NCI-H2107 treated with DMSO at 0.1 percent for 48 hours (cell line): ENCODE measurements at regions not wholly inside any gene's neighbourhood (a gene's known extent, or its start where the extent isn't known, plus 50 kb on each side); places are given as distances from the start of the nearest gene placed in this dataset.

Experiments used
- DNase-seq: peaks from one replicate; lab custom pipeline; 2025; ENCODE audit not compliant: unreplicated experiment; lab: John Stamatoyannopoulos, UW

DNA sequence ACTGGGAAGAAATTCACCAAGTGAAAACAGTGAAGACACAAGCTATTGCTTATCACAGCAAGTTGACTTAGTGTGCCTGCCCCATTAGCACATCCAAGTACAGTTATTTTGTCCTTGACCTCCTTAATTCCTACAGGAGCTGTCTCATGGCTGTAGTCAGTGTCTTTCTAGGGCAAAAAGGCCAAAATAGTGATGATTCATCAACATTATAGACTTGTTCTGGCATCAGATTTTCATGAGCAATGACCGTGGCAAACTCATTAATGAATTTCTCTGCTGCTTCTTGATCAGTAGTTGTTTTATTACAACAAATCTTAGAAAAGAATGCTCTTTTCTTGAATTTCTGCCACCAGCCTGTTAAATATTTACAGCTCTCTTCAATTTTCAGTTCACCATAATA, 1169.3 kb upstream of the DDX18 start:
- DNase-seq, result no peak

DNA sequence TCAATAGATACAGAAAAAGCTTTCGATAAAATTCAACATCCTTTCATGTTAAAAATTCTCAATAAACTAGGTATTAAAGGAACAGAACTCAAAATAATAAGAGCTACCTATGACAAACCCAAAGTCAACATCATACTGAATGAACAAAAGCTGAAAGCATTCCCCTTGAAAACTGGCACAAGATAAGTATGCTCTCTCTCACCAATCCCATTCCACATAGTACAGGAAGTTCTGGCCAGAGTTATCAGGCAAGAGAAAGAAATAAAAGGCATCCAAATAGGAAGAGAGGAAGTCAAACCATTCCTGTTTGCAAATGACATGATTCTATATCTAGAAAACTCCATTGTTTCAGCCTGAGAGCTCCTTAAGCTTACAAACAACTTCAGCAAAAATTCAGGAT, 1145.8 kb upstream of the DDX18 start:
- no peak for DNase-seq

DNA sequence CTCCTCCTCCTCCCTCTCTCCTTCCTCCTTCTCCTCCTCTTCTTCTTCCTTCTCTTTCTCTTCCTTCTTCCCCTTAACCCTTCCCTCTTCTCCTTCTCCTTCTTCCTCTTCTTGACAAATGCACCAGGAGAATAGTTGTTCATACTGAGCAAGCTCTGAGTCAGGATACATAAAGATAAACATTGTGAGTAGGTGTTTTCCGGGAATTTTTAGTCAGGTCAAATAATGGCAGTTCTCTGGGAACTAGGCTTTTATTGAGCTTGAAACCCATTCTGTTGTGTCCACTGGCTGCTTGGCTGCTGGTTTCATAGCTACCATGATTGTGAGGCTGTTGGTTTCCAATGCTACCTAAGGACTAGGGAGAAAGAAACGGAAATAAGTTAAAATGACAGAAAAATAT, 1144.7 kb upstream of the DDX18 start:
- no peak for DNase-seq

DNA sequence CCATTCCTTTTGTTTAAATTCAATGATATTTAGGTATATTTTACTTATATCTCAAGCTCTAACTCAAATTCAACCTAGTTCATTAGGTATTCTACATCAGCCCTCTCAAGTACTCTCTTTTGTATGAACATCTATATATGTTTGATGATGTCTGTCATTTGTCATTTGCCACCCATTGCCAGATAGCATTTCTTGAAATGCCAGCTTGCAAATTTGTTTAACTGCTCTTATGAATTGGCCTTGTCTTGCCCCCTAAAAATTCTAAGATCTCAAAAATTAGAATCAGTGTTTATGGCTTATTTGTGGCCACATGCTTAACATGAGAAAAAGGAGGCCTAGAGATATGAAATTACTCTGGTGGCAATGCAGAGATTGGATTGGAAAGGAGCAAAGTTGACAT, 1140.3 kb upstream of the DDX18 start:
- DNase-seq, result no peak

DNA sequence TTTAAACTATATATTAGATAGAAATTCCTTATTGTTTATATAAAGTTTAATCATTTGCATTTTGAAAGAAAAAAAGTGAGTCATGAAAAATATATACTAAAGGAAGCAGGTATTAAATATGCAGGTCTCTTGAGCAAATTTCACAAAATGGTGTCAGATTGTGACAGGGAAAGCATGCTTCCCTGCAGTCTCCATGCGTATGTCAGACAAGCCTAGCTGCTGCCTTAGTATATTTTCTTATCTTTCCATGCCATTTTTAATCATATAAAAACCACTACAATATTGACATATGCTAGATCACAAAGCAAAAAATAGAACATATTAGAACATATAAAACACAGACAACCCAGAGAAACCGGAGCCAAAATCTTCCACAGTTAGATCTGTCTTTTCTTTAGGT, 1137.7 kb upstream of the DDX18 start:
- no peak for DNase-seq

DNA sequence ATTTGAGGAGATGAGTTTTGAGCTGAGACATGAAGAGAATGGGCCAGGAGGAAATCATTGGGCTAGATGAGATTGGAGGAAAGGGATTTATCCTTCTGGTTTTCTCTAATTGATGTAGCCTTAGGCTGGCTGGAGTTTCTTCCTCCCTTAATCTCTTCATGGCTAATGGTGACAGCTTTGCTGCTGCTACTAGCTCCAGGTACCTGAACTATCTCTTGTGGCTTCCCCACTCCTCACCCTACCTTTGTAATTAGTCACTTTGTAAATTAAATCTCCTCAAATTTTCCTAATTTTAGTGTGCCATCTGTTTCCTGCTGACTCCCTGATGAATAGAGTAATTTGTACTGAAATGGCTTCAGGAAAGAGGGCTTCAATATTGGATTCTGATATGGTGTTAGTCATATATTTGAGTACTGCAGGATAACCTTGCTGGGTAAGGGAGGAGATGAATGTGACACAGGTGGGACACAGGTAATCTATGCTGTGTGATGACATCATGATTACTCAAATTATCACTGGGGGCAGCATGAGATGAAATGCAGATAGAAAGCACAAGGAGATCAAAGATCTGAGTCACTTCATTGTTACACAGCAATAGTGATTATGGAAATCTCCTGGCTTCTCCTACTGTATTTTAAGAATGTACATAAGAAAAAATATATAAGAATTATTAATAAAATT, 1134.1 kb upstream of the DDX18 start:
- no peak for DNase-seq

DNA sequence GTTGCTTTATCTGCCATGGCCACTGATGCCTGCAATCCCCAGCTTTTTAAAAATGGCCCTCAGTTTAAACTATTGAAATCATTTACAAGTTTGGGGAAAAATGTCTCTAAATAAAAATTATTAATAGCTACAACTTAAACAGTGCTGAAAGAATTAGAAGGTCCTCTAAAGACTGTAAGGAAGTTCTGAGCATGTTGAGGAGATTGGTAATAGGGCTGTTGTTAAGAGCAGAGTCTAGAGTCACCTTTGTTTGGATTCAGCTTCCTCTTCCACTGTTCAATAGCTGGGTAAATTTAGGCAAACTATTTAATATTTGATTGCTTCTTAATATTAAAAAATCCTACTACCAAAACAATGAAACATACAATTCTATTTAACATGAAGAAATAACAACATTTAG, 1127.1 kb upstream of the DDX18 start:
- DNase-seq, result no peak

DNA sequence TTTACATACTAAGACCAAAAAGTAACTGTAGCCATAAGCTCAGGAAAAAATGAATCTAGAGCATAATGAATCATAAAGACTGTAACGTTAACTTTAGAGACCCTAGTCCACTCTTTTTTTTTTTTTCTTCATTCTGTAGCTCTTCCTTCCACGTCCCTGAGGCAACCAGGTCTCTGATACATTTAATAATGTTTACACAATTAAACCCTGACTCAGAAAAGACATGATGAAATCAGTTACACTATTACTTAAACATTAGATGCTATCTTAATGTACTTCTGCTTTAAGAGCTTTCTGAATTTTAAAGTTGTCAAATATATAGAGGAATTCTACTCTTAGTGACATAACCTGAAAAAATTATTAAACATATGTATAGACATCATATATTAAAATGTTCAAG, 1121.5 kb upstream of the DDX18 start:
- DNase-seq, result no peak

DNA sequence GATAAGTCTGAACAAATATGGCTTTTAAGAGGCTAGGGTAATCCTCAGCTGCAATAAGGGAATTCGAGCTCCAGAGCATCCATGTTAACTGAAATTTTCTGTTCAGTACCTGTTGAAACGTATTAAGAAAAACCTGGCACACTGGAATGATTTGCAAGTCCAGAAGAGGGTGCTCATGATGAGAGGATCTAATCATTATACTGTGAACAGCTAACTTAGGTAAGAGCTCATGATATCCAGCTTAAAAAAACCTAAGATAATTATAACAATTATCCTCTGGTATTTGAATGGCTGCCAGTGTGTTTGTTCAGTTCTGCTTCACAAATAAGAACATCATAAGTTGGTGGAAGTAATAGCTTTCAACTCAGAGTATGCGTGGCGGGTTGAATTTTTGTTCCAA, 1118.3 kb upstream of the DDX18 start:
- DNase-seq, result no peak

DNA sequence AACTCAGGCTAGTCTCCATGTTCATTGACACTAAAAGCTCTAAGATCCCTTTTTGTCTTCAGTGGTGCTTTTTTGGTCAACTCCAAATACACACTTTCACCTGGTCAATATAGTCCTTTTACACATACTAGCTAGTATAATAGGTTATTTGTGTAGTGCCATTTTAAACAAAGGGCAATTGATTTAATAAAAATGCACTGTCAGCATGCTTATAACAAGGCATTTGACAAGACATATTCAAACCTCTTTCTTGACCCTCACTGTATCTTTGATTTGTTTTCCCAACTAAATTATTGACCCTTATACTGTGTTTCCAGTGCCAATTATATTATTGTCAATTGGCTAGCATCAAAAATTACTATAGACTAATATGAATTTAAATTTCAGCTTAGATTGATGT, 1117.6 kb upstream of the DDX18 start:
- DNase-seq, result no peak

DNA sequence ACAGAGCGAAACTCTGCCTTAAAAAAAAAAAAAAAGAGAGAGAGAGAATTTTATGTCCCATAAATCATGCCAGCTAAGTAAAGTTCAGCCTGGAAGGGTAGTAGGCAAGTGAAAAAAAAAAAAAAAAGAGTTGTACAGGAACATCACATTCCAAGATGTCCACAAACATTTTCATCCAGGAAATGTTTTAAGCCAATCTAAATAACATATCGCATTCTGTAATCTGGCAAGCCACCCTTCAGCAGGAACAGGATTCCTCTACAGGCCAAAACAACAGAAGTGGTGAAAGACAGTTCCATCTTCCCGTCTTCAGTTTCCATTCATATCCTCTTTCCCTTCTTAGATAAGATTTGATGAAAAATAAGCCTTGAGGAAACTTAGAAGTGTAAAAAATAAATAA, 1108.1 kb upstream of the DDX18 start:
- DNase-seq, result no peak

DNA sequence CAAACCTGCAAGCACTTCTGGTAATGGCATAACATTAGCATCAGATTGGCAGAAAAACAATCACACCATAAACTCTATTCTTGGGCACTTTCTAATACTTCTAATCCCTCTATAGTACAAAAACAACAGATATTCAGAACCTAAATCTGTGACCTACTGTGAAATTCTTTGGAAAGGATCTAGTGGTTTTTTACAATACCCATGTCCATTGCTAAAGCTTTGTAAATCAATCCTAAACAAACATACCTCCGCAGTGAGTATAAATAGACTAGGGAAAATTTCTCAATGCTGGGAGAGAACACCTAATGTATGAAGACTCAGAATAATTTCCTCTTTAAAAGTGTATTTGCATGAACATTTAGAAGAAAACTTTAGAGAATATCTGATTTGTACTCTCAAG, 1098.5 kb upstream of the DDX18 start:
- no peak for DNase-seq

DNA sequence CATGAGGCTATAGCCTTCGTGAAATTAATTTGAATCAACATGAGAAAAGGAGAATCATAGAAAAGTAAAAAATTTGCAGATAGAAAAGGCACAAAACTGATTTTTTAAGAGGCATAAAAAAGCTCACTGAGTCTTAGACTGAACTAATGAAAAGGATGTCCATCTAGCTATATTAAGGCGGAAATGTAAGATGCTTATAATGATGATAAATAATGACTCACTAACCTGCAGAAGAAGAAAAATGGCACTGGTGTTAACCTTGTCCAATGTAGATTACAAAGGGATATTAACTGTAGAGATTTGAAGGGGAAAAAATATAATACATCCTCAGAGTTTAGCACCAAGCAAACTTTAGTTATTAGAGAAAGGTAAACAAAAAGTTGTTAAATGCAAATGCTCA, 1098.0 kb upstream of the DDX18 start:
- DNase-seq, result no peak

DNA sequence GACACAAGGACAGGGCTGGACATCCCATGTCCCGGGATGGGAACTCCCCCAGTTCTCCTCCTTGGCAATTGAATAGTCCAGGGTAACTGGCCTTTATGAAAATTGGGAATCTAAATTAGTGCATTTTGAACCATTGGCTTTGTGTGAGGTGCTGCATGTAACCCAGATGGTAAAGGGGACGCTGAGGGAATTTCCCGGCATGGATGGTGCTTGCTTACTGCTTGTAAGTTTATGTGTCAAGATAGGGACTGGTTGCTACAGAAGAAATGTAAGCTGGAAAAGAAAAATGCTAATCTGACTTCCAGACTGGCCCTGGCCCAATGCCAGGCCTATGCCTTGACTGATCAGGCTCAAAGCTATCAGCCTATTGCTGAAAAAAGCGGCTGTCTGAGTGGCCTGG, 1096.7 kb upstream of the DDX18 start:
- no peak for DNase-seq

DNA sequence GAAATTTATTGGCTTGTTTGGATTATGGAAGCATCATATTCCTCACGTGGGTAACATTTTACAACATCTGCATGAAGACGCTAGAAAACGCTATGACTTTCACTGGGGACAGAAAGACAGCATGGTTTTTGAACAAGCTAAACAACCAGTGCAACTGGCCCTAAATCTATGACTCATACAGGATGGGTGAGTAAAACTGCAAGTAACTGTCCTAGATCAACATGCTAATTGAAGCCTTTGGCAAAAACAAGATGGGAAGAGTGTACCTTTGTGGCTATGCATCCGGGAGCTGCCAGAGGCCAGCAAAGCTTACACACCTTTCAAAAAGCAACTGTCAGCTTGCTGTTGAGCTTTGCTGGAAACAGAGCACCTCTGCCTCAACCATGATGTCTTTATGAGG, 1096.0 kb upstream of the DDX18 start:
- no peak for DNase-seq

DNA sequence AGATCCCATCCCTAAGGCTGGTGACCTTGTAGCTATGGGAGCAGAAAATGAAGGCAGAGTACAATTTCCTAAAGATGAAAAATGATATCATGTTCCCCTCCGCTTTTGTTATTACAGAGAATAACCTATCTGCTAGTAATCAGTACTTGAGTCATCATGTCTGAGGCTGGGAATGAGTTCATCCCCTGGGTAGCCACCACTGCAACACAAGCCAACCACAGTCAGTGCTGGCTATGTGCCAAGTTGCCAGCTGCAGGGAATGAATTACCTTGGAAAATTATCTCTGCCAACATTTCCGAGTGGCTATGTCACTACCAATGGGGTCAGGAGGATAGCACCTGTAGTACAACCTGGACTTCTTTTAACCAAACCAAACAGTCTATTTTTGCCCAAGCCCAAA, 1094.7 kb upstream of the DDX18 start:
- DNase-seq, result peak; percentile 19

DNA sequence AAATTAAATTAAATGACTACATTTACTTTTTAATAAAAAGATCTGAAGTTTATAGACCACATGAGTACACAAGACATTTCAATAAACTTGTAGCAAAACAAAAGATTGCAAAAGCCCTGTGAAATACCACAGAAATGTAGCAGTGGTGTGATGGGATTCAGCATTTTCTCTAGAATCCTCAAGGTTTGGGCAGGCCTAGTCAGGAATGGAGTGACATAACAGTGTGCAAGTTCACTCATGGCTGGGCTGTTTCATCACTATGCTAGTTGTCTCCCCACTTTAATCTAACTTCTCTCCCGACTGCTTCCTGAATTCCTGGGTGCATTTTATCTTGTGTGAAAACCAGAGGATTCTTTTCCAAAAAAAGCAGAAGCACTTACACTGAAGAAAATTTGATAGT, 1089.9 kb upstream of the DDX18 start:
- DNase-seq, result no peak

DNA sequence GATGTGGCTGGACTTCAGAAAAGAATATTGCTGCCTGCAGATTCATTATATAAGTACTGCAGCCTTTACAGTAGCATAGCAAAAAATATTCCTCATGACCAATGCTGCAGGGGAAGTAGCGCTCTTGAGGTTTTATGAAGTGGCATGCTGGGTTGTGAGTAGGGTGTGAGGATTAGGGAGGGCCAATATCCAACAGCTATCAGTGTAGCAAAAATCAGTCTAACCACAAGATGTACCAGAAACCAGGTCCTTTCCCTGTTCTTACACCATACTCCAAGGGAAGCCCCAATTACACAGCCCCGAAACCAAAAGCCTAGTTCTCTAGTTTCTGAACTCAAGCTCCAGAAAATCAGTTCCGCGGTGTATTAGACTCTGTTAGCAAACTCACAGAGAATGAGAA, 1082.2 kb upstream of the DDX18 start:
- no peak for DNase-seq

DNA sequence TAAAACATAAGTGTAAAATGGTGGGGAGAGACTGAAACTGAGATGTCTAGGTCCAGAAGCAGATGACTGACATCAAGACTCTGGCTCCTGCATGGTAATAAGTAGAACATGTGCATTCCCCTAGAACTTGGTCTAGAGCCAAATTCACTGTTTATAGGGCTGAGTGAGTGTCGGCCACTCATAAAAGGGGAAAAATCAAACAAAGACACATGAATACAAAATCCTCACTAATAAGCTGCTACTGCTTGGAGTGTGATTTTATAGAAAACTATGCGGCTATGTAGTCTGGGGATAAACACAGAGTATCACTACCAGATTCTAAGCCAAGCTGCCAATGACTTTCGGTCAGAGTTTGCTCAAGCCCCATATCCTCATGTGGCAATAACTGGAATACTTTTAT, 1080.8 kb upstream of the DDX18 start:
- no peak for DNase-seq

DNA sequence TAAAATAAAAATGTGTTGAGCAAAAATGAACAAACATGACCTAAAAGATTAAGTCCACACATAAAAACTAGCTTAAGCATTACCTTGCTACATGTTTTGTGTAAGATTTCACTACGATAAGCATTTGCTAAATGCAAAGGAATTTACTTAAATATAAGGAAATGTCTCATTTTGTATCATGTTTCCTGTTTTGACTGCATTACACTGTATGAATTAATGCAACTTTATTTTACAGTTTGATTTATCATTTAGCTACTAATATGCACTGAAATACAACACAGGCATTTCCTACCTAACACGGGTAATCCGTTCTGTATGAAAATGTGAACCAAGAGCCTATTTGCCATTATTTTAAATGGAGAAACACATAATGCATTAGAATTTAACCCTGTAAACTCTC, 1076.5 kb upstream of the DDX18 start:
- DNase-seq, result no peak

DNA sequence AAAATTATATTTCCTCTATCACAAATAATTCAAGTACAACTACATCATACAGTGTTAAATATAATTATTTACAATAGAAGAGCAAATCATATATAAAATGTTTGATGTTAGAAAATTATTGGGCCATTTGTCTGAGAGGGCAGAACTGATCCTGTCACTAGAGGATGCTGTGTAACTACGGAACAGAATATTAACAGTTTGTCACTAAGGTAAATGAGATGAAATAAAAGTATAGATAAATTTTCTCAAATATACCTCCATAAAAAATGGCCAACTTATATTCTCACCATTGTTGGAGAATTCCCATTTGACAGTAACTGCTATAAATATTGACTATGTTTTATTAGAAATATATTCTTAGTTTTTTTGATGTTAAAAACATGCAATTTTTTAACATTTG, 1067.4 kb upstream of the DDX18 start:
- DNase-seq, result no peak

DNA sequence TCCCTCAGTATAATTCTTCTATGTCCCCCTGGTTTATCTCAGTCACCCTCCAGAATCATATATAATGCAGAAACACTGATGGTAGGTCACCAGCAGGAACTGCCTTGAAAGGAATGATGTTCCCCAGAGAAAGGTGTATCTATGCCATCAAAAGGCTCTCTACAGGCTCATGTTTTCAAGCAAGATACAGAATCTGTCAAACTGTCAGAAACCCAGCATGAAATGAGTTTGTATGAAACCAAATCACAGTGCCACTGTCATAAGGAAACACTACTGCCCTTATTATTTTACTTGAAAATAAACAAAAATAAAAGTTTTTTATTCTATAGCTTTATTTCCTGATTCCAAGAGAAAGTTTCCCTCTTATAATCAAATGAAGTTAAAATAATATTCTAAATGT, 1064.5 kb upstream of the DDX18 start:
- DNase-seq, result no peak

DNA sequence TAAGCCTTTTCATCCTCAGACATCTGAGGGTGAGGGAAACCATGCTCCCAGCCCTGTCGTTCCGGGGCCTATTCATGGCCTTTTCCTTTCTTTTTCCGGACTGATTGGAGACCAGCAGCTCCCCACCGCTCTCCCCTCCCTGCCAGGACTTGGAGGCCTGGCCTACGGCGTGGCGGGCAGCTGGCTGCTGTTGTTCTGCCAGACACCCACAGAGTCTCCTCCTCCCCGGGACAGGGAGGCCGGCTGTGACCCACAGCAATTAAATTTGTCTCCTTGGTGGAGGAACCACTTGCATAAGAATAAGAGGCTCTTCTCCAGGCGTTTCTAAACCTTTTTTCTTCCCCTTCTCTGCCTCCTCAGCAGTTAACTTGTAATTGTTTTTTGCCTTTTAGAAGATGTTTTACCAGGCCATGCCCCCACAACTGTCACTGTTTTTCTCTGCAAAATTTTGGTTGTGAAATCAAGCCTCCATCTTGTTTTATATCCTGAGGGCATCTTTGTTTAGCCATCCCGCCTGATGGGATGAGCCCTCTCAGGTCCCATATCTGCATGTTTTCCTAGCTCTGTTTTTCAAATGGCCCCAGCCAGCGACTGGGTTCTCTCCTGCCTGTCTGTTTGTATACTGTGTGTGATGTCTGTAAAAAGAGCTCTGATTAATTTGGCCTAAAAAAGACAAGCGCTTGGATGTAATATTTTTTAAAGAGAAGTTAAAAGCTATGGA, 1060.0 kb upstream of the DDX18 start:
- no peak for DNase-seq
